NB4 (cell line): ENCODE measurements at regions not wholly inside any gene's neighbourhood (a gene's known extent, or its start where the extent isn't known, plus 50 kb on each side); places are given as distances from the start of the nearest gene placed in this dataset.

ENCODE experiments used
- CTCF ChIP-seq: IDR thresholded peaks from one replicate; pipeline ENCODE4 v1.5.1; 2012; ENCODE audit warnings: low read depth, low read length
- POLR2A ChIP-seq: IDR thresholded peaks from 2 replicates; pipeline ENCODE4 v1.6.1; 2011; ENCODE audit warnings: mild to moderate bottlenecking; ENCODE audit not compliant: insufficient read length; ENCODE audit errors: extremely low read depth

DNA sequence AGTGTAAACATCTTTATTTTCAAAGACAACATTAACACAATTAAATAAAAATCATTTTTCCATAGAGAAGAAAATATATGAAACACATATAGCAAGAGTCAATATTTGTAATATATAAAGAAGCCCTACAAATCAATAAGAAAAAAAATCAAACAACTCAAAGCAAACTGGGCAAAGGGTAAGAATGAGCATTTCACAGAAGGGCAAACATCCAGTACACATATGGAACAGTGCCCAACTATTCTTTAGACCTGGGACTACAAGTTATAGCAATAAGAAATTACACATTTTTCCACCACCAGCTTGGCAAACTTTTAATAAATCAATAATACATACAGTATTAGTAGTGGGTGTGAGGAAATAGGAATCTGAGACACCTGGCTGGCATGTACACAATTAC lies 324.1 kb downstream of the CYP26B1 start:
- TF ChIP-seq CTCF: no peak
- TF ChIP-seq POLR2A: no peak
